Hematopoietic multipotent progenitor cell treated with erythropoietin and hydrocortisone succinate and interleukin-3 and kit ligand, for 6 days (in vitro differentiated cells): ENCODE measurements at regions not wholly inside any gene's neighbourhood (a gene's known extent, or its start where the extent isn't known, plus 50 kb on each side); places are given as distances from the start of the nearest gene placed in this dataset.
"Not testable (repeated sequence)": the region's sequence is repeated elsewhere in the genome, so short reads cannot be mapped to it uniquely, and the experiment has no call there.

Source experiments
- DNase-seq: peaks from one replicate; pipeline ENCODE4 v3.0.0-alpha.2; 2015

DNA sequence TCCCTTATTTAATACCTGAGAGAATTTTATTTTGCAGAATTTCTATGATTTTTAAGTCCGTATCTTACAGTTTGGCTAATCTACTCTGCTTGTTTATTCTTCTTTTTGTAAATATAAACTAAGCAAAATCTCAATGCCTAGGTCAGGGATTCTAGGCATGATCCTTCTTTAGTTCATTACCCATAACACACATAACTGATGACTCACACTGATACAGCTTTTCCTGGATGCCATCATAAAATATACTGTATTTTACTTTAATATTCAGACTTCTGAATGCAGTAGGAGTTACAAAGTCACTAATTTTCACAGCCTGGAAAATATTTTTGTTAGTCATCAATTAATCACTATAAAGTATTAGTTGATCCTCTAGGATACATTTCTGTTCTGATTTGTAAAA is 898.2 kb upstream of the RAG2 start:
- DNase-seq: no peak

DNA sequence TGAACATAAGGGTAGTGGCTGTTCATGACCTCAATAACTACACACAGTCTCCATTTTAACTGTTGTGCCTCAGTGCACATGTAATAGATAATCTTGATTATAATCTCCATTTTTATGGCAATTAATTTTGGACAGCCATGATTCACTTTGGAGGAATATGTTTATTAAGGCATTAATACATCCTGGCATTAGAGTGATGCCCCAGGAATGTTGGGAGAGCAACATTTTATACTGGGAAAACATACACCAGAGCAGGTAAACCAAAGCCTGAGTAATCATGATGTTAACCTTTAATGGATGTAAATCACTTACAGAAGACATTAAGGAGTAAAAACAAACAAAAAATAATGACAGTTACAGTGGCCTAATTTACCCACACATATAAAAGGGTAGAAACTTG is 886.3 kb upstream of the RAG2 start:
- DNase-seq: no peak

DNA sequence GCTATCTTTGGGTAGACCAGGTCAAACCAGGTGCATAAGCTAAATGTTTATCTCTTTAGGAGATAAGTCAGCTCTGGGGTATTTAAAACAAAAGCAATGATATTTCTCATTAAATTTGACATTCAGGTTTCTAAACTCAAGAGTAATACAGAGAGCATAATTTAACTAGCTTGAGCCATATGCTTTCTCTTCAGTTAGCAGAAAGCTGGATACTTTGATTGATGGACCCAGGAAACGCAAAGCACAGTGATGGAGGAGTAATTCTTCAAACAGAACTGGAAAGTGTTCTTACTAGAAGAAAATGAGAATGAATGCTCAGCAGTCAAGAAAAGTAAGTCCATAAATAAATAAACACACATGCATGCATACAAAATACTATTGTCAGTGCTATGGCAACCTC is 885.7 kb upstream of the RAG2 start:
- DNase-seq: no peak

DNA sequence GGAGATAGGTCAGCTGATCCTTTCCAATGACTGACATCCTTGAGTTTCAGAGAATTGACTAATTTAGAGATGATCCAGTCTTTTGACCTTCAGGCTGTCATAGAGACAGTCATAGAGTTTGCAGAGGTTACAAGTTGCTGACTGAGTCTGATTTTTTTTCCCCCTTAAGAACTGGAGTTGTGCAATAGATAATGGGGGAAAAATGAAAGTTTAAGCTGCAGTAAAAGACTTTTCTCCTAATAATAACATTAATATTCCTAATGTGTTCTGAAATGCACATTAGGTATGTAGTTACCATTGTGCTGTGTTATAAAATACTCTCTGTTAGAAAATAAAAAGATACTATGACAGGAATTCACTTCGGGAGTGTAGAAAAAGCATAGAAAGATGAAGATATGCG is 876.9 kb upstream of the RAG2 start:
- no peak for DNase-seq

DNA sequence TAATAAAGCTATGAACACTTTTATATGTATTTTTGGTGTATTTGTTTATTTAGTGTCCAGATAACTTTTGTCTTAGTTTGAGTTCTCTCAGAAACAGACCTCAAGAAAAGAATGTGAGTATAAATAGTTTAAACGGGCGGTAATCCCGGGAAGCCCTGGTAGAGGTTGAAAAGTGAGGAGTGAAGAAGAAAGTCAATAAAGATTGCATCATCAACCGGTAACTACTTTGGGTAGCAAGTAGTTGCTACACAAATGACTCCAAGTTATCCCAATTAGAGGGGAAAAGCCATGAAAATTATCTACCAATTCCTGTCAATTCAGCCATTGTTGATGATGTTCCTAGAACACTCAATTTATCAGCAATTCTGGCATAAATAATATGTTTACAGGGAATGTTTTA is 870.3 kb upstream of the RAG2 start:
- no peak for DNase-seq

DNA sequence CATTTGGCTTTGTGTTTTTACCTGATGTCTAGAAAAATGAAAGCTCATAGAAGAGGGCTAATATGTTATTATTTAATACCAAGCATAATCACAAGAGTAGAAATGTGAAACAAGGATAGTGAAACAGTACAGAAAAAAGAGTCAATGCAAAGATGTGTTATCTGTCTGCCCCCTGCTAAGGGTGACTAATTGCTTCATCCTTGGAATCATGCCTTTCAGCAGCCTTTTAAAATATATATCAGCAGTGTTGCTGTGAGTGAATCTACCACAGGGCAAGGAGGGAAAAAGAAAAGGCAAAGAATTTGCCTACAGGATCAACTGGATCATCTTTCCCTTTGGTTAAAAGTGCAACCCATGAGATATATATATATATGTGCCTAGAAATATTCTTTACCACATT is 867.2 kb upstream of the RAG2 start:
- no peak for DNase-seq

DNA sequence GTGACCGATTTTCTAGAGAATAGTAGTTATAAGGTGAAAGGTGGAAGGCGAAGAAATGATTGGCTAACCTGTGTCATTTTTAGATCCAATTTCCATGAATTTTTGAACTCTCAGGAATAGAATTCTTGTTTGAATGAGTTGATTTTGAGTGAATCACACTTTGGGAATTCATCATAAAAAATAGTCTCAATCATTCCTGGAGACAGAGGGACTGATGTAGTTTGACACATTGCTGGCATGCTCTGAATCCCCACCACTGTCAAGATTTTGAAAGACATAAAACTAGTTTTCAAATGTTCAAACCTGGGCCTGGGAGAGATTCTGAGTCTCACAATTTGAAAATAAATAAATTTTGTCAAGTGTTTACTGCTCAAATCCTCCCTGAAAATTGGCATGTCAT is 861.4 kb upstream of the RAG2 start:
- no peak for DNase-seq

DNA sequence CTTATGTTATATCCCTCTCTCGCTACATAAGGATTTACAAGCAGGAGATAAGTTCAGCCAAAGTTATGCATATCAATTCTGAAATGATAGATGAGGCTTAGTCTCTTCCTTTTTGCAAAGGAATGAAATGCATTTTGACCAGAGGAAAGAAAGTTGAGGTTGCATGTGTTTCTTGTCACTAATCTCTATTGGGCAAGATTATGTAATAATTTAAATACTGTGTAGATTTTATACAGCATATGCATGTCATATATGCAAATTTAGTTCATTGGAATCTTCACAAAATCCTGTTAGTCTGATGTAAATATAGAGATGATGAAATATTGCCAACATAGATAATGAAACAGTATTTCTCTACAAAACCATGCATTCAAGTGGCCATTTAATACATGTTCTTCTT is 858.7 kb upstream of the RAG2 start:
- DNase-seq: peak; percentile 1

DNA sequence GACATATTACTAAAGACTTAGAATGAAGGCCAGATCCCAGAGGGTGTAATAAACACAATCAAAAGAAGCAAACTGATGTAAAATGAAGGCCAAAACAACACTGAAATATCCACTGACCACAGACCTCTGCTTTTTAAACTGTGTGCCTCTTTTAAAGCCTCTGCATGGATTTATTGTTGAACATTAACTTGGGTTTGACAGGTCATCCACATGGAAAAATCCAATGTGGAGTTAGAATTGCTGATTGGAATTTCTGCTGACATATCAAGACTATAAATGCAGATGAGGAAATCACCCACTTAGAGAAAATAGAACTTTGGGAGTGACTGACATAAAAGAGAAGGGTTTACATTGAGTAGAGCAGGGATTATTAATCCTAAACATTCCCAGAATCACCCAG is 853.9 kb upstream of the RAG2 start:
- no peak for DNase-seq

DNA sequence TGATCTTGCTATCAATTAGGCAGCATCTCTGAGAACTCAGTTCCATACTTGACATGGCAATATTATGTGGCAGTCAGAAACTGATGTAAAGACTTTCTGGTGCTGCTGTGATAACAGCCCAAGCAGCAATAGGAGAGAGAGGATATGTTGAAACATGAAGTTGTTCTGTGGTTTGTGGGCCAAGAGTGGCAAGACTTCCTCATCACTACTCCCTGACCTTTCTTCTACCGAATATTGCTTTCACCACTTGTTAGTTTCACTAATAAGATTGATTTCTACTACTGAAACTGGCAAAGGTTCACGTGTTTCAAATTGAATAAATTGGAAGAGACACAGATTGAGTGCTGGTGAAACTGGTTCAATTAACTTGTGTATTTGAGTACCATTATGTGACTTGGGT is 852.6 kb upstream of the RAG2 start:
- DNase-seq: peak; percentile 71

DNA sequence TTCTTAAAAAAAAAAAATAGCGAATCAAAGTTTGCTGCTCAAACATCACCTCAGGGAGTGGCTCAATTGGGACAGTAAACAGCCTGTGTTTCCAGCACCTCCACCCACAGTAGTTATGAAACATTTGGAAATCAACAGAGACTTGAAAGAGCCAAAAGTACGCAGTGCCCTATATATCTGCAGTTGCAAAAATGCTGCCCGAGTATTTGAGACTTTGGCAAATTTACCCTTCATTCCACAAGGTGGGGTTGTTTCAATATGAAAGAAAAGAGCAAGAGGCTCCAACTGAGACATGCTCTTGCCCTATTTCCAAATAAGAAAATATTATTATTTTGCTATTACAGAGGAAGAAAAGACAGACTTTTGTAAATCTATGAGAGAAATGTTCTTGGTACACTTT is 851.1 kb upstream of the RAG2 start:
- DNase-seq: peak; percentile 63

DNA sequence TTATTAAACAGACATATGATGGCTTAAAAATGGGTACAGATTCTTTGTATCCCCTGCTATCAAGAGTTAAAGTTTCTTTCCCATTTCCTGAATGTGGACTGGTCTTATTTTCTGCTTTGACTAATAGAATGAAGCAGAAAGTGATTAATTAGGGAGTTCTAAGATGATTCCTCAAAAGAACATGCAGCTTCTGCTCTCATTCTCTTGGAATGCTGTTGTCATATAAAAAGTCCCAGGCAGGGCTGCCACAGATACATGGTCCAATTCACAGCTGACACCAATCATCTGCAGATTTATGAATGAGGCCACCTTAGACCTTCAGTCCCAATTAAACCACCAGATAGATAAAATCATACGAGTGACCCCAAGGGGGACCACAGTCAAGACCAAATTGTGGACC is 844.5 kb upstream of the RAG2 start:
- no peak for DNase-seq

DNA sequence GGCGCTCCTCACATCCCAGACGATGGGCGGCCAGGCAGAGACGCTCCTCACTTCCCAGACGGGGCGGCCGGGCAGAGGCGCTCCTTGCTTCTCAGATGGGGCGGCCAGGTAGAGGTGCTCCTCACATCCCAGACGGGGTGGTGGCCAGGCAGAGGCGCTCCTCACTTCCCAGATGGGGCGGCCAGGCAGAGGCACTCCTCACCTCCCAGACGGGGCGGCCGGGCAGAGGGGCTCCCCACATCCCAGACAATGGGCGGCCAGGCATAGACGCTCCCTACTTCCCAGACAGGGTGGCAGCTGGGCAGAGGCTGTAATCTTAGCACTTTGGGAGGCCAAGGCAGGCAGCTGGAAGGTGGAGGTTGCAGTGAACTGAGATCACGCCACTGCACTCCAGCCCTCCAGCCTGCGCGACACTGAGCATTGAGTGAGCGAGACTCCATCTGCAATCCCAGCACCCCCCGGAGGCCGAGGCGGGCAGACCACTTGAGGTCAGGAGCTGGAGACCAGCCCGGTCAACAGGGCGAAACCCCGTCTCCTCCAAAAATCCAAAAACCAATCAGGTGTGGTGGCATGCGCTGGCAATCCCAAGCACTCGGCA is 833.7 kb upstream of the RAG2 start:
- DNase-seq: not testable (repeated sequence)

DNA sequence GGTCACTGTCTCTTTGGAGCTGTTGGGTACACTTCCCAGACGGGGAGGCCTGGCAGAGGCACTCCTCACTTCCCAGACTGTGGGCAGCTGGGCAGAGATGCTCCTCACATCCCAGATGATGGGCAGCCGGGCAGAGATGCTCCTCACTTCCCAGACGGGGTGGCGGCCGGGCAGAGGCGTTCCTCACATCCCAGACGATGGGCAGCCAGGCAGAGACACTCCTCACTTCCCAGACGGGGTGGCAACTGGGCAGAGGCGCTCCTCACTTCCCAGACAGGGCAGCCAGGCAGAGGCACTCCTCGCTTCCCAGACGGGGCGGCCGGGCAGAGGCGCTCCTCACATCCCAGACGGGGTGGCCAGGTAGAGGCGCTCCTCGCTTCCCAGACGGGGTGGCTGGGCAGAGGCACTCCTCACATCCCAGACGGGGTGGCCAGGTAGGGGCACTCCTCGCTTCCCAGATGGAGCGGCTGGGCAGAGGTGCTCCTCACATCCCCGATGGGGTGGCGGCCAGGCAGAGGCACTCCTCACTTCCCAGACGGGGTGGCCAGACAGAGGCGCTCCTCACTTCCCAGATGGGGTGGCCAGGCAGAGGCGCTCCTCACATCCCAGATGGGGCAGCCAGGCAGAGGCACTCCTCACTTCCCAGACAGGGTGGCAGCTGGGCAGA is 833.1 kb upstream of the RAG2 start:
- not testable (repeated sequence) for DNase-seq

DNA sequence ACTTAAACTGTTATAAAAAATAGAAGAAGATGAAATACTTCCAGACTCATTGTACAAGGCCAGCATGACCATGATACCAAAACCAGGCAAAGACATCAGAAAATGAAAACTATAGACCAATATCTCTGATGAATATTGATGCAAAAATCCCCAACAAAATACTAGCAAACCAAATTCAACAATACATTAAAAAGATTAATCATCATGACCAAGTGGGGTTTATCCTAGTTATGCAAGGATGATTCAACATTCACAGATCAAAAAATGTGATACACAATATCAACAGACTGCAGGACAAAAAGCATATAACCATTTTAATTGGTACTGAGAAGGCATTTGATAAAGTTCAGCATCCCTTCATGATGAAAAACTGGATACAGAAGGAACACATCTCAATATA is 824.5 kb upstream of the RAG2 start:
- no peak for DNase-seq

DNA sequence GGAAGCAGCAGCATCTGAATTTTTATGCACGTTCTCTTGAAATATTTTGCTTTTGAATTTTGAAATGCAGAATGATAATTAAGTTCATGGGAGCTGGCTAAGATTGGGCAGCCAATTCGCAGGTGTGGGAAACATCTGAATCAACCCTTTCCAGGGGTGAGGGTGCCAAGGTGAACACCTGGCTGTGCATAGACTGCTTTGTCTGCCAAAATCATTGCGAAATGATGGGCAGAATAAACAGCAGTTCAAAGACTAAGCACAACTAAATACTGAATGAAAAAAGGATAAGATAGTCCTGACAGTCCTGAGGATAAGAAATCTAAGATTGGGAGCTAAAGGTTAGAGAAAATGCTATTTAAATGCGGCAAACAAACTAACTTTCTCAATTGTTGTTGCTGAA is 813.3 kb upstream of the RAG2 start:
- DNase-seq: no peak

DNA sequence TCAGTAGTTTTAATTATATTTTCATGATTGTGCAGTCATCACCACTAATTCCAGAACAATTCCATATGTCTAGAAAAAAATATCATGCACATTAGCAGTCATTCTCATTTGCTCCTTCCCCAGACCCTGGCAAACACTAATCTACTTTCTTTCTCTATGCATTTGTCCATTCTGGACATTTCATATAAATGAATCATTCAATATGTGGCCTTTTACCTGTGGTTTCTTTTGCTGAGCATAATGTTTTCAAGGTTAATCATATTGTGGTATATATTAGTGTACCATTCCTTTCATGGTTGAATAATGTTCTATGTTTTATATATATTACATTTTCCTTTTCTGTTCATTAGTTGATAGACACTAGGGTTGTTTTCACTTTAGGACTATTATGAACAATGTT is 811.1 kb upstream of the RAG2 start:
- DNase-seq: no peak

DNA sequence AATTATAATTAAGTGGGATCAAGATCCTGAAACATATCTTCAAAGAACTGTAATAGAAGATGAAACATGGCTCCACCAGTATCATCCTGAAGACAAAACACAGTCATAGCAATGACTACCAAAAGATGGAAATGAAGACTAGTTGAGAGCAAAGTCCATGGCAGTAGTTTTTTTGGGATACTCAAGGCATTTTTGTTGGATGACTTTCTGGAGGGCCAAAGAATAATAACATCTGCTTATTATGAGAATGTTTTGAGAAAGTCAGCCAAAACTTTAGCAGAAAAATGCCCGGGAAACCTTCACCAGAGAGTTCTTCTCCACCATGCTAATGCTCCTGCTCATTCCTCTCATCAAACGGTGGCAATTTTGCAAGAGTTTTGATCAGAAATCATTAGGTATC is 809.4 kb upstream of the RAG2 start:
- DNase-seq: no peak

DNA sequence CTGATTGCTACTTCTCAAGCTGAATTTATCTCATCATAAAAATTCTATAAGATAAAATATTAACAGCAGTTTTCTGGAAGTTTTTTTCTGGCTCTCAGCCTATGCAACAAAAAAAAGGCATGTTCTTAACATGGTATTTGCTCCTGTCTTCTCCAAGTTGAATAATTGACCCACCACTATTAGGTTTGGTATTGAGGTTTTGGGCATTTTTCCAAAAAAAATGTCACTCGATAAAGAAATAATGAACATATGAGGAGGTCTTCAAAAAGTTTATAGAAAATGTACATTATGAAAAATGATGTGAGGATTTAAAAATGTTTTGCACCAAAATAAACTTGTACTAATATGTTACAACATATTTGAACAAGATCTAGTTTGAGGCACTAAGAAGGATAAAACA is 808.6 kb upstream of the RAG2 start:
- no peak for DNase-seq

DNA sequence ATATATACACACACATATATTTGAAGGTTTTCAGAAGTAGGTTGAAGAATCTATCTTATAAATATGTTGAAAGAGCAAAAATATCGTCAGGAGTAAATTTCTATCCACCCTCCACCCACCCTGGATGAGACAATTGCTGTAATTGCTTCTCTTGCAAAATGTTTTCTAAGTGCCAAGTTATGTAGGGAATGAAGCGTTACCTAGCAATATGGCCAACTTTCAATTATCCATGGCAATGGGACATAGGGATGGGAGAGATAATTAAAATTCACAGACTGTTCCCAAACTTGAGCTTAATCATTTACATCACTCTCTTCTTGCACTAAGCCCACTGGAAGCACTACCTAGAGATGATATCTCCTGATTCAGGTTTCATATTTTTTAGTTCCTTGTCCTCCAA is 806.2 kb upstream of the RAG2 start:
- no peak for DNase-seq

DNA sequence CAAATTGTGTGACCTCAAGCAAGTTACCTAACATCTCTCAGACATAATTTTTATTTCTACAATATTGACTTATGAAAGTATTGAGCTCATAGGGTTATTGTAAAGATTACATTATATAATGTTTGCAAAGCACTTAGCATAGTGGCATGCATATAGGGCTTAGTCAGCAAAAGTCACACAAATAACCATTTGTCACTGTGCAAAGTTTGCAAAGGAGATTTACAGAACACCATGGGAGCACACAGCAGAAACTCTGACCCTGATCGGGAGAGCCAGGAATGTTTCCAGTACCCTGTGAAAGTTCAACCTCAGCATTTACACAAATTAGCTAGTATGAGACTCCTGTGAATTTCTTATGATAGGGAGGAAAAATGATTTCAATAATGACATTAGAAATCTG is 804.6 kb upstream of the RAG2 start:
- DNase-seq: no peak

DNA sequence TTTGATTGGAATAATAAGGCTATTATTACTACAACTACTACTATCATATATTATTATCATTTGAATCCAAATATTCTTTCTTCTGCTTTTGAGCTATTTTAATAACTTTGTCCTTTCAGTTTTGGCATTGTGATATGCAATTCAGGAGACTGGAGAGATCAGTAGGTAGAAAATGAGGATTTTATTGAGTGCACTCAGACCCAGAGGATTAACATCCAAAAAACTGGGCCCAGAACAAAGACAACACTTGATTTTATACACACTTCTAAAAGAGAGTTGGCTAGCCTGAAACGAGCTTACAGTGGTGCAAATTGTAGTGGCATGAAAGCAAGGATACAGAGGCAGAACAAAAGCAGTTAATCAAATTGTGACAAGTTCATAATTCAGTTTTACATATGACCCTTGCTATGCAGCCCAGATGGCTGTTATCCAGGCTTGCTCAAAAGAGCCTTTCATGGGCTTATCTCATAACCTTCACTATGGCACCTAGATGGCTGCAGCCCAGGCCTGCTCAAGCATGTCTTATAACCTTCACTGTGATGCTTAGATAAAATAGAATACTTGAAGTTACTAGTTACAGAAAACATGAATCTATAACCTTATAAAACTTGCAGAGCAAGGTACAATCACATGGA is 796.3 kb upstream of the RAG2 start:
- no peak for DNase-seq

DNA sequence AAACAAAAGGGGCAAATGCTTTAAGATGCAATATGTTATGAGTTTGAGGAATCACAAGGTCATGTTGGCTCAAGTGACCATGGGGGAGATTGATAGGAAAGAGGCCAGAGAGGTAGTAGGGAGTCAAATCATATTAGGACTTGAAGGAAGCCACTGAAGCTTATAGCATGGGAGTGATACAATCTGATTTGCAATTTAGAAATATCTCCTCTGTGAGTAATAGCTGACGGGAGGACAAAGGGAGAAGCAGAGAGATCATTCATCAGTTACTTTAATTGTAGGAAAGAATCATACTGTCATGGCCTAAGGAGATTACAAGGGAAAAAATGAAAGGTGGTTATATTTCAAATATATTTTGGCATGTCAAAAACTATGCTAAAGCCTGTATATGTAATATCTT is 793.6 kb upstream of the RAG2 start:
- DNase-seq: no peak

DNA sequence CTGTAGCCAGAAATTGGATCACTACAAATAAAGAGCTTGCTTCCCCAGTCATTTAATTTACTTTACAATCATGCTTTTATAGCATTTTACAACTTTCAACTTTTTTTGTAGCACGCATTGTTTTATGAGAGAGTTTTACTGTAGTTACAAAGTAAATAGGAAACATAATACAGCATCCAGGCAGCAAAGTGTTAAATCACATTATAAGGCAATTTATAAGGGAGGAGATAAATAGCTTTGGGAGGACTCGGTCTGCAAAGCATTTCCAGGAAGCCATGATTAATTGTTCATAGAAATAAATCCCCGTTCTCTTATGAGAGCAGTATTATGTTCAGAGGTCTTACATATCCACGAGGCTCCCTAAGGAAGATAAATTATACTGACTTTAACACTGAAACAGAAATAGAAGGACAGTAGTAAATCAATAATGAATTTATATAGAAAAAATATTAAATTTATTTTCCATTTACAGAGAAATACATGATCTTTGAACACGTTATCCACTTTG is 792.6 kb upstream of the RAG2 start:
- no peak for DNase-seq

DNA sequence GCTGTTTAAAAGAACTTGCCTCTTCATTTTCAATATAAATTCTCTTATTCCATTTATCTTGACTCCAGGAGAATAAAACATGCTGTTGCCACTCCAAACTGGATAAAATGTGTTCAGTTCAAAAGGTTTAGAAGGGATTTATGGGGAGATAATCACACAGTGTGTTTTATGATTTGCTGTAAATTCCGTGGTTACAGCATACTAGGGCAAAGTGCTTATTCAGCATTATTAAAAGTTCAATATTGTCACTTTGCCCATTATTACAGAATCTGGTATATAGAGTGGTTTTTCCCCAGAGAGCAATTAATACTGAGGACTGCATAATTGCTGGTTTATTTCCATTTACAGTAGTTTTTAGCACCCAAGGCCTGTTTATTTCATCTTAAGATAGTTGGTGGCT is 780.9 kb upstream of the RAG2 start:
- no peak for DNase-seq
